CD4-positive, alpha-beta T cell treated with Interleukin-17A for 1 hour (primary cell): ENCODE measurements at regions not wholly inside any gene's neighbourhood (a gene's known extent, or its start where the extent isn't known, plus 50 kb on each side); places are given as distances from the start of the nearest gene placed in this dataset.

Source experiments
- DNase-seq: peaks from one replicate; pipeline ENCODE4 v3.0.0-alpha.2; 2020

DNA sequence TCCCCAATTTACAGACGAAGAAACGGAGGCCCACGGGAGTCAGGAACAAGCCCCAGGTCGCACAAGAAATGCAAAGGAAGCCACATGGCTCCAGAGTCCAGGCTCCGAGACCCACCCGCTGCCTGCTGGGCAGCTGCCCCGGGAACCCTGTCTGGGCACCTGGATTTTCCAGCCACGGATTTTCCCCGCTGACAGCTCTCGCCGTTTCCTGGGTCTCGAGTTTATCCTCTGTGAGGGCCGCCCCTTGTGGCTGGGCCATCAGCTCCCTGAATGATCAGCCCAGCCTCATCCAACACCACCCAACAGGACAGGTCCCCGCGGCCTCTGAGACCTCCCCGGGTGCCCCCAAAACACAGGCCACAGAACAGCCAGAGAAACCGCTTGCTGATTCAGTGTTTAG is 189.7 kb downstream of the BRD1 start:
- no peak for DNase-seq

DNA sequence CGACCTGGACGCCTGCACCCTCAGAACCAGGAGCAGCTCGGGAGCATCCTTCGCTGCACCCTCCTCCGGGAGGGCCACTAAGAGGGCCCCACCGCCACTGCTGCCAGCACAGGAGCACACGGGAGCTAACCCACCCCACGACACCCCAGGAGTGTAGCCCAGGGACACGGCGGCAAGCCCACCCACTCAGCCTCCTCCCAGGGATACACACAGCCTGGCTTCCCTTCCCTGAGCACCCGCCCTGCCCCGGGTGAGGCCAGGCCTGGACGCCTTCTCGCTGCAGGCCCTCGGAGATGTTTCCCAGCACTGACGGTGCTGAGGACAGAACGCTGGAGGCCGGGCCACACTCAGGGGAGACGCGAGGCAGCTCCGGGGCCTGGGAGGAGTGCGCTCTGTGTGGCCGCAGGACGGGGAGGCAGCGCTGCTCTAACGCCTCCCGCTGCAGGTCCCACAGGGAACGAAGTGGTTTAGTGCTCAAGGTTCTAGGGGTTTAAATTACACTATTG is 190.4 kb downstream of the BRD1 start:
- no peak for DNase-seq

DNA sequence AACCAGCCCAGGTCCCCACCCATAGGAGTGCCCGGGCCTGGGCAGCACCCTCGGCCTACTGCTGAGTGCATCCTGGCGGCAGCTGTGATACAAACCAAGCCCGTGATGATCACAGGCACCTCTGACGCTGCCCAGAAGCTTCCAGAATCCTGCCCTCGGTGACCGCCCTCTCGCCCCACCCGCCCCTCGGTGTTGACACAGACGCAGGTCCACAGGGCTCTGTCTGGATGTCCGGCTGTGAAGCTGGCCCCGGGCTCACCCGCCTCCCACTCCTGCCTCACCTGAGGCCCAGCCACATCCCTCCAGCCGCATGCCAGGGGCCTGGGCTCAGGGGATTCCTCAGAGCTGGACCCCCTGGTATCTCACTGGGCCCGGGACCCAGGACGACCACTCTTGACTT is 191.0 kb downstream of the BRD1 start:
- no peak for DNase-seq

DNA sequence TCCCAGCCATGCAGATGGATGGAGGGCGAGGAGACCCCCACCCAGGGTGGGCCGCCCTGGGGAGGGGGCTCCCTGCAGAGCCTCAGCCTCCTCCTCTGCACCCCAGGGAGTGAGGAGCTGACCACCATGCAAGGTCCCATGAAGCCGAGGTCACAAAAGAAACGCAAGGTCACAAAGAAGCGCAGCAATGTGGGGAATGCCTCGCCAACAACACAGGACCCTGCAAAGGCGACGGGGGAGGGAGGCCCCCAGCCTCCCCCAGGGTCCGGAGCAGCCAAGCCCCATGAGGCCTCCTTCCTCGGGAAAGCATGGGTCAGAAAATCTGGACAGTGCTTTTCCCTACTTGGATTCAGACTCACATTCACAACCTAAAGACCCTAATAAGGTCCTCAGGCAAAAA is 191.5 kb downstream of the BRD1 start:
- DNase-seq: no peak

DNA sequence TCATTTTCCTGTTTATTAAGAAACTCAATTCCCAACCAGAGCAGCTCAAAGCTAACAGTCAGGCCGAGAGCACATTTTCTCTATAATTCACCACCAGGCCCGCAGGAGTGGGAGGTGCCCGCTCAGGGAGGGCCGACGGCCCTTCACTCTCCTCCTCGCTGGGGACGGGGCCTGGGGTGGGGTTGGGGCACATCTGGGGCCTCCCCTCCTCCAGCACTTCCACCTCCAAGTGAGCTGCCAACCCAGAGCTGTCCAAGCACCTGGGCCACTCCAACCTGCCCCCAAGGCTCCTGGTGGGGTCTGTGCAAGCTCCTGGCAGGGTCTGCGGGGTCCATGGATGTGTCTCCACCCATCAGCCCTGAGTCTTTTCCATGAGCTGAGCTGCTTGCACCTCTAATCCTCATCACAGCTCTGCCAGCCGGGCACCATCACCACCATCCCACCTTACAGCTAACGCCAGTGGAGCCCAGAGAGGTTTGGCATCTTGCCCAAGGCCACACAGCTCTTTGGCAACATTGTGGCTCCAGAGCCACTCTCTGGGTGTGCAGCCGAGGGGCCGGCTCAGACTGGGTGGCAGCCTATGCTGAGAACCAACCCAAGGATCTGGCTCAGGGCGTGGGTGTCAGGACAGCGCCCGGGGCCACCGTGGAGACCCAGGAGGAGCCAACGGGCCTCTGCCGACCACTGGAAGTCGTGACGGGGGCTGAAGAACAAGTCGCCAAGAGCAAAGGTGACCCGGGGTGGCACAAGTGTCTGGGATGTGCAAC is 193.5 kb downstream of the BRD1 start:
- no peak for DNase-seq

DNA sequence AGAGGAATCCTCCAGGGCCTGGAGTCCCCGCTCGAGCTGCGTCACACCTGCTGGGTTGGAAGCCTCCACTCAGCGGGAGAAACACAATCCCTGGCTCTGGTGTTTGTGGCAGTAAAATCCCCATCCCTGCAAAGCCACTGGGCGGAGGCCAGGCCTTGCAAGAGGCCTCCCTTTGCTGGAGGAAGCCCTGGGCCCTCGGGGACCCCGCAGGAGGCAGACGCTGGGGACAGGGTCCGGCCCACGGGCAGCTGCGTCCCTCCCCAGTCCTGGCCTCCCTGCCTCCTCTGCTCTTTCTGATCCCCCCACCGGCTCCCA is 194.7 kb downstream of the BRD1 start:
- no peak for DNase-seq

DNA sequence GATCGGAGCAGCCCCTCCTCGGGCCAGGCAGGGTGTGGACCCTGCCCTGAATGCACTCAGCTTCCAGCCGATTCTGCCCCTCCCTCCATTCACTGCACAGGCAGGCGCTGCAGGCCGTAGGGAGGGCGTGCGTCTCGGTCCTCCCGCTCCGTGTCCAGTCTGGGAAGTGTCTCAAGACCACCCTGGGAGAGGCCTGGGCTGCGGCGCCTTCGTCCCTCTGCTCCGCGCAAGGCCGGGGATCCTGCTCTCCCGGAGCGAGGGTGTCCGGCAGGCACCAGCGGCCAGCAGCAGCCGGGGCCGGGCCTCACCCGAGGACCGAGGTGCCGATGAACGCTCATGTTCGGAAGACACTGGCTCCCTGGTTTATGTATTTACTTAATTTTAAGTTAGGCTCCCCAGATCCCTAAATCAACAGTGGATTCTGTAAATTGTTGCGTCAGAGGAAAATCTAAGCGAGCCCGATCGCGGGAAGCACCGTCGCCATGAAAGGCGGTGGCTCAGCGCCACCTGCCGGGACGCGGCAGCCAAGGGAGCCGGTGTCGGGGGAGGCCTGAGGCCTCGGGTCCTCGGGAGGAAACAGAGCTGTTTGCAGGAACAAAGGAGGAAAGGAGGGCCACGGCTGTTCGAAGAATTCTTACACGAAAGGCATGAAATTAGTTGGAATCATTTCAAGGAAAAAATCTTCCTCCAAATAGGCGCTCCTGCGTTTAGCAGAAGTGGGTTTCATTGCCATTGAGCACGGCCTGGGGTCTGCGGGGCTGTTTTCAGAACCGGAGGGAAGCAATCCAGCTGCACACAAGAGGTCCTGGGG is 195.3 kb downstream of the BRD1 start:
- DNase-seq: no peak

DNA sequence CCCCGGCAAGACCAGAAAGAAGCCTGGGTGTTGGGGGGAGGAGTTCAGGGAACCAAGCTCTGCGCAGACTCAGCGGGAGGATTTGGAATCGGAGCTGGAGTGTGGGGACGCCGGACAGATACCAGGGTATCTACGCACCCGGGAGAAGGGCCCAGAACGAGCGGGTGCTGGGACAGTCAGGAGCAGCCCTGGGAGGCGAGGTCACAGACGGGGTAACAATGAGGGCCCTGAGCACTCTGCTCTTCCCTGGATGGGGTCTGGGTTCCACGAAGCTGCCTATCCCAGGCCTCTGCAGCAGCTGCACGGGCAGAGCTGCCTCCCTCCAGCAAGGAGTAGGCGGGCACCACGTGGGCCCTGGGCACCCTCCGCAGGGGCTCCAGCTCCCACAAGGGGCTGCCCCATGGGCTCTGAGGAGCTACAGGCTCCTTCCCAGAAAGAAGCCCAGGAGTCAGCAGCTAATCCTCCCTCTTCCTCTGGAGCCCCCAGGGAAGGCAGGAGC is 197.2 kb downstream of the BRD1 start:
- DNase-seq: no peak

DNA sequence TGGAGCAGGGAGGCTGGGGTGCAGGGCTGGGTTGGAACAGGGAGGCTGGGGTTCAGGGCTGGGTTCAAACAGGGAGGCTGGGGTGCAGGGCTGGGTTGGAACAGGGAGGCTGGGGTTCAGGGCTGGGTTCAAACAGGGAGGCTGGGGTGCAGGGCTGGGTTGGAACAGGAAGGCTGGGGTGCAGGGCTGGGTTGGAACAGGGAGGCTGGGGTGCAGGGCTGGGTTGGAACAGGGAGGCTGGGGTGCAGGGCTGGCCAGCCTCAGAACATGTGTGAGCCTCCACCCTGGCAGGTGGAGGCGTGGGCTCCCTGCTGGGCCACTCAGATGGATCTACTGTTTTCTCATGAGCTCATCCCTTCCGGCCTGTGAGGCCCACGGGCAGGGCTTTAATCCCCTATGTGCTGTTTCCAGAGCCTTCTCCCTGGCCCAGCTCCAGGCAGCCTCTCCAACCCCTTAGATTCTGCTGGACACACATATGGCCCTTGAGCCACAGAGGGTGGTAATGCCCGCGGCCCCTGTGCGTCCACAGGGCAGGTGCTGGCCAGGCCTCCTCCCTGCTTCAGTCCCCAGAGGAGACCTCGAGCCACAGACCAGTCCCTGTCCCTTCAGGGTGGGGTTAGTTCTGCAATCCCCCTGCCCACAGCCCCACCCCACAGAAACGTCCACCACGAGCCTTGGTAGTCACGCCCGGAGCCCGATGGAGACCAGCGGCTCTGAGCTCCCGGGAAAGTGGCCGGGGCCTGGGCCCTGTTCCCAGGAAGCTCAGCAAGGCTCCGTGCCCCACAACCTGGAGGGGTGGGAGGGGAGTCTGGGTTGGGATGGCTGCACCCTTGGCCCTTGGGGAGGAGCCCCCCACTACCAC is 197.9 kb downstream of the BRD1 start:
- no peak for DNase-seq

DNA sequence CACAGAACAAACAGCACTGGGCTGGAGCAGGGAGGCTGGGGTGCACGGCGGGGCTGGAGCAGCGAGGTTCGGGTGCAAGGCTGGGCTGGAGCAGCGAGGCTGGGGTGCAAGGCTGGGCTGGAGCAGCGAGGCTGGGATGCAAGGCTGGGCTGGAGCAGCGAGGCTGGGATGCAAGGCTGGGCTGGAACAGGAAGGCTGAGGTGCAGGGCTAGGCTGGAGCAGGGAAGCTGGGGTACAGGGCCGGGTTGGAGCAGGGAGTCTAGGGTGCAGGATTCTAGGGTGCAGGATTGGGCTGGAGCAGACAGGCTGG is 198.5 kb downstream of the BRD1 start:
- DNase-seq: no peak

DNA sequence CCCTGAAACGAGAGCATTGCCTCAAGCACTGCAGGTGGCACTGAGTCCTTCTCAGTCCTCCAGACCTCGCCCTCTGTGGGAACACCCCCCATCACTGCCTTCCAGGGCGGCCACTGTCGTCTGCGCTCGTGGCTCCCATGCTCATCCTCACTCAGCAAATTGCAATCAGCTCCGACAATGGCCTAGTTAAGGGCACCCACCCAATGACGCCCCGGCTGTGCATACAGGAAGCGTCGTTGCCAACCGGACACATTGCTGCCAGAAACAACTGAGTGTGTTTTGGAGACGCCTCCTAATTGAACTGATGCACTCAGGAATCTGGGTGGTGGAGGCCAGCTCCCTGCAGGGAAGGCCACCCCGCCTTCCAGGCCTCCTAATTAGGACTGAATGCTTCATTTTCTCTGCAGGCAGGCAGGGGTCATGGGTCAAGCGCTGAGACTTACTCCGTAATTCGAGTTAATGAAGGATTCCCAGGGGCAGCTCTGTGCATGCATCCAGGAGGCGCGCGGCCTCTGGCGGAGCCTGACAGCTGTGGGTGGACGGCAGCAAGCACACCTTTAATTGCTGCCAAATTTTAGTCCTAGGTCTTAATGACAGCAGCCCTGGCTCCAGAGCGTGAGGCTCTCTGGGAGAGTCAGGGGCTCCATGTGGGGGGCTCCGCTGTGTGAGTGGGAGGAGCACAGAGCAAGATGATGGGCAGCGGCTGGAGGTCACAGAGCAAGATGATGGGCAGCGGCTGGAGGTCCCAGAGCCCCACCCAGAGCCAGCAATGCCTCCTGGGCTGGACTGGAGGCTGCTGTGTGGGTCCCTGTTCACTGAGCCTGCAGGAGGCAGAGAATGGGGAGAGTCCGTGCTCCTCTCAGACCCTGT is 199.0 kb downstream of the BRD1 start:
- no peak for DNase-seq

DNA sequence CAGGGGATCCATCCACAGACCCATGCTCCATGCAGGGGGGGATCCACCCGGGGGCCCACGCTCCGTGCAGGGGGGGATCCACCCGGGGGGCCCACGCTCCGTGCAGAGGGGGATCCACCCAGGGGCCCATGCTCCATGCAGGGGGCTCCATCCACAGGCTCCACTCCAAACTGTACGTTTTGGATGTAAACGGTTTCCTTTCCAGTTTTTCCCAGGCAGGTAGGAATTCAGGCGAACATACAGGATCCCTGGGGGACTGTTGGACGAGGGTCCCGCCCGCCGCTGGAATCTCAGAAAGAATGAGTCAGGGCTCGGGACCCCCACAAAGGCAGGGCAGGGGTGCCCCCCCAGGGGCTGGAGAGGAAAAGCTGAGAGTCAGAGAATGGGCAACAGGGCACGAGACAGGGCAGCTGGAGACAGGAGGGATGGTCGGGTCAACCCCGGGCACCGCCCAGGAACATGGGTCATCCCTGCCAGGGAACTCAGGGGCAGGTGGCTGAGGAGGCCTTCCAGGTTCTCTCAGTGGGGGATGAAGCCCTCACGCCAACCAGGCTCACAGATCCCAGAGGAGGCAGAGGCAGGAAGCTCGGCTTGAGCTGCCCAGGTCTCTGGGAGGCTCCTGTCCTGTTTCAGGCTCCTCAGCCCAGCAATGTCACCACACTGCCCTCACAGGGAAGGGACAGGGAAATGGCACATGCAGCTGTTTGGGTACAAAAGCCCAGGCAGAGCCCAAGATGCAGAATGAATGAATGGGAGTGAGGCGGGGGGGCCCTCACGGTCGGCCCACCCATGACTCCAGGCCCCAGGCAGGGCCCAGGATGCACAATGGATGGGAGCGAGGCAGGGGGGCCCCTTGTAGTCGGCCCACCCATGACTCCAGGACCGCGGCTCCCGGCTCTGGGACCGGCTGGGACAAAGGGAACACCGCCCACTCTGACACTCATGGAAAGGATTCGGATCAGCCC is 200.2 kb downstream of the BRD1 start:
- DNase-seq: no peak

DNA sequence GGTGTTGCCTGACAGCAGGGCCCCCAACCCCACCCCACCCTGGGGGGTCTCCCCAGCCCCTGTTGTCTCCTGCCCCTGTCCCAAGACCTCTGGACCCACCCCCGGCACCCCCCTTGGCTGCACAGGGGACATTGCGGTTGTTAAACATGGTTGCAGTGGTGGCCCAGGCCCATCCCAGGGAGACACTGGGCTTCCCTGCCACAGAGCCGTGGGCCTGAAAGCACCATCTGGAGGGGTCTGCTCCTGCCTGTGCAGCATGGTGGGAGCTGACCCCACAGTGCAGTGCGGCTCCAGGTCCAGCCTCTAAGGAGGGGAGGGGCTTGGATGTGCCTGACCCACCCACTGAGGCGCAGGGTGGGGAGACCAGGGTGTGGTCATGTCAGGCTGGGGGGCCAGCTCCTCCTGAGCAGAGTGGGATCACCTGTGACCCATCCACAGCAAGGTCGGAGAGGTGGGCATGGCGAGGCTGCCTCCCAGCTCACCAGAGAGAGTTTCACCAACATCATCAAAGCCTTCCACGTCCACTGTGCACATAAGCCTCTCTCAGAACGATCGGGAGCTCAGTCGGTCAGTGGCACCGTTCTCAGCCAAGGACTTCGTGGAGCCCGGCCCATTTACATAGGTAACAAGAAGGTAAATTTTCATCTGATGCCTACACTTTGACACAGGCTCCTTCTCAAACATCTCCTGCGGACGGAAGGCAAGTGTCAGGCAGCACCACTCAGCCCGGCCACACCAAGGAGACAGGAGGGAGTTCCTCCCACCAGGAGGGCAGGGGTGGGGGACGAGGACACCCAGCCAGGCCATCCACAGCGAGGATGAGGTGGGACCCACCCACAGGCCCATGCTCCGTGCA is 201.1 kb downstream of the BRD1 start:
- DNase-seq: no peak

DNA sequence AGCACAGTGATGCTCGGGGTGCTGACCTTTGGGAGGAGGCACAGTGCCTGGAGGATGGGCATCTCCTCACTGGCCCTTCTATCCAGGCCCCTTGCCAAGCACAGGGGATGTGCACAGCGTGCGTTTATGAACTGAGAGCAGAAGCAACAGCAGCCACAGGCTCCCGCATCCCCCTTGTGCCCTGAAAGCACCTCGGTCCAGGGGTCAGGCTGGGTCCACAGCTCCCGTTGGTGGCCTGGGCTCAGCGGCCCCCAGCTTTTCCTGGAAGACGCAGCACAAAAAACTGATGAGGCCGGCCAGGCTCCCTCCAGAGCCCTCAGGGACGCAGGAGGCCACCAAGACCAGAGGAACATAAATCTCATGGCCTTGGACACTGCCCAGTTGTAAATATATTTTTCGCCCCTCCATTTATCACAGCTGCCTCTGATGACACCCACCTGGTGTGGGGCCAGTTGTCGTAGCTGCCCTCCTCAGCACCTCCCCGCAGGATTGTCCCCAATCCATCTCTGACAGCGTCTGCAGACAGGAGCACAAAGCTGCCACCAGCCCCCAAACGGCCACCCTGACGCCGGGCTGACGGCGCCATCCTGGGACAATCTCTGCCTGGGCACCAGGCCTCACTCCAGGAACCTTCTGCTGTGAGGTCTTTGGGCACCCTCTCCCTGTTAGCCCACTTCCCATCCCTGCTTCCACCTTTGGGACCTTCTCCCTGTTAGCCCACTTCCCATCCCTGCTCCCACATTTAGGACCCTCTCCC is 203.1 kb downstream of the BRD1 start:
- DNase-seq: no peak

DNA sequence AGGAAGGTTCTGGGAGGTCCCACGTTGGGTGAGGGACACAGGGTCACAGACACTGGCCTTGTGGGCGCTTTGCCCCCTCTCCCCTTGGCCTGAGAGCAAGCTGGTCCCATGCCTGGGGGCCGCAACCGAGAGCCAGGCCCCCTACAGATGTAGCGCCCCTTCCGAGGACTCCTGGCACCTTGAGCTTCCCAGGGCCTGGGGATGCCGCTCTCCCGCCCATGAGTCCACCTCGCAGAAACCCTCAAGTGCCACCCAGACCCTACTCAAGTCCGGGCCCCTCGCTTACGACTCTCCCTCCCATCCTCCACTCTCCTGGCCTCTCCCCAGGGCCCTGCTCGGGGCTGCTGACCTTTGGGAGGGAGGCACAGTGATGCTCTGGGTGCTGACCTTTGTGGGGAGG is 204.0 kb downstream of the BRD1 start:
- DNase-seq: no peak

DNA sequence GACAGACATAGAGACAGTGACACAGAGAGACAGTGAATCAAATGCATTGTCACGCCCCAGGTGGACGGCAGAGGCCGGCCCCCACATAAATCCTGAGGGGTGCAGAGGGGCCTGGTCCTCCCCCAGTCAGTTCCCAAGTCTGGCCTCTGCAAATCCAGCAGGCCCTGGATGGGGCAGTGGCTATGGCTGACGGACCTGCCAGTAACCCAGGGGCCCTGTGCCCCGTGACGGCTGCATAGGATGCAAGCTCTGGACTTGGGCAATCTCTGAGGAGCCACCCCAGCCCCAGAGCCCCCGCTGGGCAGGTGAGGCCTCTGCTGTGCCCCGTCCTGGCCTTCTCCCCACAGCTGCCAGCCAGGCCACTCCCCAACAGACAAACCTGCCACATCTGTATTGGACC is 204.5 kb downstream of the BRD1 start:
- no peak for DNase-seq

DNA sequence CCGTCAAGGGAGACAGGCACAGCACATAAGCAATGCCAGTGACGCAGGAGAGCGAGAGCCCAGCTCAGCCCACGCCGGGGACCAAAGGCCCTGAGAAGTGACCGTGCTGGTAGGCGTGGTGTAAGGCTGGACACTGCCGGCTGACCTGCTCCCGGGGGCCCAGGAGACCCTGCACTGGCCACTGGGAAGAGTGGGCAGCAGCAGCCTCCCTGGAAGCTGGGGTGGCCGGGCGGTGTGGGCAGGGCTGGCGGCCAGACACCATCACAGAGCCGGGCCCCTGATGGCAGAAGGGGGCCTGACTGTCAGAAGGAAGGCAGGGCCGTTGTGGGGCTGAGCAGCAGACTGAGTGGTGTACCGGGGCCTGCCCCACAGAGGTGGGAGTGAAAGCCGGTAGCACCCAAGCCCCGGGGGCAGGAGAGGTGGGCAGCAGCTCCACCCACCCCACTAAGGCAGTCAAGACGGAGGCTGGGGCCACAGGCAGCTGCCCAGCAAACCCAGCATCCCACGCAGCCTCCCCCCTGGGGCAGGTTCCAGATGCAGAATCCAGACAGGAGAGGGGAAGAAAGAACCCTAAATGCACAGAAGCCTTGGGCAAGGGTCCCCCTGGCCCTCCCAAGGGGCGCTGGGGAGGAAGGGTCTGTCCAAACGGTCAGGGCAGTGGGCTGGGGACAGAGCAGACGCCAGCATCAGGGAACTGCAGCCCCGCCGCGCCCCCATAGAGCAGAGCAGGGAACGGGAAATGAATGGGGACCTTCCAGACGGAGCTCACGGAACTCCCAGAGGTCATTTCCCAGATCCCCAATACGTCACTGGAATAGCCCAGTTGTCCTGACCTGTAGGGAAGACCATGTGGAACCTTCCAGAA is 205.2 kb downstream of the BRD1 start:
- no peak for DNase-seq

DNA sequence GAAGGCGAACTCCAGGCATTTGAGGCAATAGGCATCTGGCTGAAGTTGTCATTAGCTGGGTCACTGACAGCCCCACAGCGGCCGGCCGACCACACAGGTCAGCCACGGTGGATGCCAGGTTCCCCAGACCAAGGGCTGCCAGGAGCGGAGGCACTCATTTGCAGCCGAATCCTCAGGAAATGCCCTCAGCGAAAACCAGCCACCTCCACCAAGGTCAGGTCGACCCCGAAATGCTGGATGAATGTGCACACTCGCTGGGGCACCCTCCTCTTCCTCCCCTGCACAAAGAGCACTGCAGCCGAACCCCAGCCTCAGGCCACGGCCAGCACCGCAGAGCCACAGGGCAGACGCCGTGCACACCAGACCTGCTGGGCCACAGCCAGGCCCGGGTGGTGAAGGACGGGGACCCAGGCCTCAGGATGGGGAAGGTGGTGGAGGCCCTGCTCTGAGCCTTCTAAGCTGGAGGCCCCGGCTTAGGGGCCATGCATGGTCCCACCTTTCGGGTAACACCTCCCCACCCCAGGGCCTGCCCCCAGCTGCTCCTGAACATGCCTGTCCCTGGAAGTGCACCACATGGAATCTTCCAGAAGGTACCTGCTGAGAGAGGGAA is 206.0 kb downstream of the BRD1 start:
- no peak for DNase-seq
